ENCODE measurements at regions not wholly inside any gene's neighbourhood (a gene's known extent, or its start where the extent isn't known, plus 50 kb on each side); places are given as distances from the start of the nearest gene placed in this dataset.

GRCh38 chr13:76503291-76503690, 382.9 kb downstream of the KCTD12 start:
- no peaks in the 10 kb centered on the region for H3K27me3 ChIP-seq (ENCODE audit: control insufficient read depth, insufficient read depth, low read length)
- DNase-seq (ENCODE audit: low read depth): no peak
- H3K36me3 ChIP-seq (ENCODE audit: control insufficient read depth, insufficient read depth, low read length): no peaks in the 10 kb centered on the region
- no peak overlapping the region for H3K4me3 ChIP-seq (ENCODE audit: low read depth, low read length)
- TF ChIP-seq CTCF (IDR thresholded peaks at IDR 0.05; ENCODE audit: insufficient read depth, low read length, poor library complexity, severe bottlenecking): no peak

GRCh38 chr13:76500894-76501293, 385.3 kb downstream of the KCTD12 start:
- no peaks in the 10 kb centered on the region for H3K27me3 ChIP-seq (ENCODE audit: control insufficient read depth, insufficient read depth, low read length)
- no peaks in the 10 kb centered on the region for H3K36me3 ChIP-seq (ENCODE audit: control insufficient read depth, insufficient read depth, low read length)
- no peak overlapping the region for H3K4me3 ChIP-seq (ENCODE audit: low read depth, low read length)
- TF ChIP-seq CTCF (IDR thresholded peaks at IDR 0.05; ENCODE audit: insufficient read depth, low read length, poor library complexity, severe bottlenecking): no peak
- no peak for DNase-seq (ENCODE audit: low read depth)

- TF ChIP-seq CTCF (IDR thresholded peaks at IDR 0.05; ENCODE audit: insufficient read depth, low read length, poor library complexity, severe bottlenecking): no peak
- no peak for DNase-seq (ENCODE audit: low read depth)
- Histone ChIP-seq H3K27me3 (ENCODE audit: control insufficient read depth, insufficient read depth, low read length) (no peaks in the 10 kb centered on the region), H3K4me3 (ENCODE audit: low read depth, low read length) (no peak overlapping the region), H3K36me3 (ENCODE audit: control insufficient read depth, insufficient read depth, low read length) (no peaks in the 10 kb centered on the region)
Measured at GRCh38 chr13:76499891-76500290, 386.3 kb downstream of the KCTD12 start.

GRCh38 chr13:76489274-76489673, 396.9 kb downstream of the KCTD12 start:
- H3K36me3 ChIP-seq (ENCODE audit: control insufficient read depth, insufficient read depth, low read length): no peaks in the 10 kb centered on the region
- H3K4me3 ChIP-seq (ENCODE audit: low read depth, low read length): no peak overlapping the region
- no peaks in the 10 kb centered on the region for H3K27me3 ChIP-seq (ENCODE audit: control insufficient read depth, insufficient read depth, low read length)
- no peak for TF ChIP-seq CTCF (IDR thresholded peaks at IDR 0.05; ENCODE audit: insufficient read depth, low read length, poor library complexity, severe bottlenecking)
- DNase-seq (ENCODE audit: low read depth): no peak

- Histone ChIP-seq H3K4me3 (ENCODE audit: low read depth, low read length) (no peak overlapping the region), H3K36me3 (ENCODE audit: control insufficient read depth, insufficient read depth, low read length) (no peaks in the 10 kb centered on the region), H3K27me3 (ENCODE audit: control insufficient read depth, insufficient read depth, low read length) (no peaks in the 10 kb centered on the region)
- TF ChIP-seq CTCF (IDR thresholded peaks at IDR 0.05; ENCODE audit: insufficient read depth, low read length, poor library complexity, severe bottlenecking): no peak
- no peak for DNase-seq (ENCODE audit: low read depth)
Measured at GRCh38 chr13:76481738-76482137, 404.5 kb downstream of the KCTD12 start.

- Histone ChIP-seq H3K27me3 (ENCODE audit: control insufficient read depth, insufficient read depth, low read length) (no peaks in the 10 kb centered on the region), H3K4me3 (ENCODE audit: low read depth, low read length) (no peak overlapping the region), H3K36me3 (ENCODE audit: control insufficient read depth, insufficient read depth, low read length) (no peaks in the 10 kb centered on the region)
- no peak for TF ChIP-seq CTCF (IDR thresholded peaks at IDR 0.05; ENCODE audit: insufficient read depth, low read length, poor library complexity, severe bottlenecking)
- DNase-seq (ENCODE audit: low read depth): no peak
Measured at GRCh38 chr13:76474966-76475365, 411.2 kb downstream of the KCTD12 start.

Measured in kidney epithelial cell (primary cell).